Psoas muscle (tissue), 7 donors: ENCODE measurements at regions not wholly inside any gene's neighbourhood (a gene's known extent, or its start where the extent isn't known, plus 50 kb on each side); places are given as distances from the start of the nearest gene placed in this dataset.

Experiments used
- ATAC-seq, 4 donors: fragments of 200-7000 bp; cut with Tn5 transposase; one replicate each; pipeline ENCODE4 v1.9.1; 2020; ENCODE audit warnings: moderate library complexity in 3 of 4, mild to moderate bottlenecking in 2 of 4
- DNase-seq, 2 donors: peaks; one replicate each; pipeline ENCODE4 v3.0.0-alpha.2; 2020
- H3K27ac ChIP-seq: fragments of 200-600 bp; one replicate; pipeline ENCODE4 v1.8.0; 2022
- H3K27me3 ChIP-seq, 3 donors: fragments of 200-600 bp in 1 of 3; one replicate each; pipeline versions ENCODE4 v1.6.1 to v1.8.0; 2013 to 2022; ENCODE audit warnings: low read length in 2 of 3, mild to moderate bottlenecking in 2 of 3, moderate library complexity in 1 of 3; ENCODE audit not compliant: insufficient read depth in 3 of 3
- H3K36me3 ChIP-seq, 2 donors: fragments of 200-600 bp in 1 of 2; one replicate each; pipeline versions ENCODE4 v1.6.1 to v1.8.0; 2013 to 2022; ENCODE audit warnings: low read depth in 1 of 2, mild to moderate bottlenecking in 1 of 2, moderate library complexity in 1 of 2; ENCODE audit not compliant: insufficient read depth in 1 of 2
- H3K4me1 ChIP-seq: fragments of 200-600 bp; one replicate; pipeline ENCODE4 v1.8.0; 2022
- H3K4me3 ChIP-seq: fragments of 200-600 bp; one replicate; pipeline ENCODE4 v1.8.0; 2022; ENCODE audit warnings: mild to moderate bottlenecking
- H3K9me3 ChIP-seq: fragments of 200-600 bp; one replicate; pipeline ENCODE4 v1.8.0; 2022
- CTCF ChIP-seq: fragments of 200-600 bp; IDR thresholded peaks from one replicate; pipeline ENCODE4 v1.8.0; 2022; ENCODE audit warnings: antibody characterized with exemption
- WGBS, 3 donors: extraction: QIAGEN DNeasy Blood & Tissue Kit; methylation state at CpG; one replicate each; pipeline versions ENCODE4 v1.1.6 to v1.1.7; 2013; 5-methylcytosine and 5-hydroxymethylcytosine counted together
- intact Hi-C, 2 donors: fragments of 100-400 bp; cut with DNase I; formaldehyde crosslinking; loops; one replicate each; pipeline versions ENCODE4 v1.11.0 to v1.14.2; 2022
- donor health status: healthy with polysubstance abuse.
- donor health status: DM: no; HTN: no; CAD: no; lungs with moderate emphysema.
- donor health status: Bipolar disorder and iron deficiency.
- donor health status: healthy.
- donor health status: DM: yes; HTN: yes; CAD: no.
- donor health status: DM: no; HTN: no; CAD: no.
- donor health status: DM: yes; HTN: yes; CAD: no.

GRCh38 chr18:70827632-70828031 lies 538.8 kb downstream of the SOCS6 start:
- no peak for DNase-seq
- WGBS, 3 donors: 48 to 64% (median 64%) methylated on average over 3 of the region's 3 CpGs
- Histone ChIP-seq H3K27me3 (no peaks in the 10 kb centered on the region), H3K4me3 (no peak overlapping the region), H3K4me1 (no peaks in the 10 kb centered on the region), H3K27ac (no peak overlapping the region), H3K36me3 (no peaks in the 10 kb centered on the region), H3K9me3 (no peaks in the 10 kb centered on the region)
- TF ChIP-seq CTCF: no peak
- intact Hi-C loops: no loop called here
- ATAC-seq: no peak

- no peaks in the 10 kb centered on the region for H3K36me3 ChIP-seq
- H3K4me1 ChIP-seq: no peaks in the 10 kb centered on the region
- DNase-seq (no peak), ATAC-seq (no peak)
- no peaks in the 10 kb centered on the region for H3K9me3 ChIP-seq
- 83 to 85% (median 85%) methylated on average over 2 of the region's 2 CpGs for WGBS, 3 donors
- H3K27me3 ChIP-seq: no peaks in the 10 kb centered on the region
- no peak for TF ChIP-seq CTCF
- no peak overlapping the region for H3K27ac ChIP-seq
- intact Hi-C loops: no loop called here
- no peak overlapping the region for H3K4me3 ChIP-seq
Observed at GRCh38 chr18:70826571-70826970, 537.7 kb downstream of the SOCS6 start.

- no peaks in the 10 kb centered on the region for H3K27me3 ChIP-seq
- ATAC-seq: no peak
- no peak for DNase-seq
- TF ChIP-seq CTCF: no peak
- H3K36me3 ChIP-seq: no peaks in the 10 kb centered on the region
- H3K4me3 ChIP-seq: no peak overlapping the region
- H3K4me1 ChIP-seq: no peaks in the 10 kb centered on the region
- no peaks in the 10 kb centered on the region for H3K9me3 ChIP-seq
- WGBS, 3 donors: 47 to 49% (median 47%) methylated on average over 3 of the region's 3 CpGs
- H3K27ac ChIP-seq: no peak overlapping the region
- intact Hi-C loops: no loop called here
Observed at GRCh38 chr18:70822691-70823090, 533.8 kb downstream of the SOCS6 start.

GRCh38 chr18:70822117-70822516 lies 533.3 kb downstream of the SOCS6 start:
- no peaks in the 10 kb centered on the region for H3K4me1 ChIP-seq
- no peak for DNase-seq
- intact Hi-C loops: no loop called here
- 21 to 33% (median 23%) methylated on average over 3 of the region's 3 CpGs for WGBS, 3 donors
- H3K36me3 ChIP-seq: no peaks in the 10 kb centered on the region
- H3K4me3 ChIP-seq: no peak overlapping the region
- no peak for ATAC-seq
- no peaks in the 10 kb centered on the region for H3K9me3 ChIP-seq
- H3K27me3 ChIP-seq: no peaks in the 10 kb centered on the region
- no peak for TF ChIP-seq CTCF
- H3K27ac ChIP-seq: no peak overlapping the region

GRCh38 chr18:70808481-70809056 lies 519.7 kb downstream of the SOCS6 start:
- H3K9me3 ChIP-seq: no peaks in the 10 kb centered on the region
- intact Hi-C loops: no loop called here
- DNase-seq (no peak), ATAC-seq (no peak)
- no peak overlapping the region for H3K27ac ChIP-seq
- H3K4me3 ChIP-seq: no peak overlapping the region
- 31 to 37% (median 37%) methylated on average over 8 of the region's 8 CpGs for WGBS, 3 donors
- H3K36me3 ChIP-seq: no peaks in the 10 kb centered on the region
- no peak for TF ChIP-seq CTCF
- H3K27me3 ChIP-seq: no peaks in the 10 kb centered on the region
- H3K4me1 ChIP-seq: no peaks in the 10 kb centered on the region
